ENCODE measurements at regions not wholly inside any gene's neighbourhood (a gene's known extent, or its start where the extent isn't known, plus 50 kb on each side); places are given as distances from the start of the nearest gene placed in this dataset.

DNA sequence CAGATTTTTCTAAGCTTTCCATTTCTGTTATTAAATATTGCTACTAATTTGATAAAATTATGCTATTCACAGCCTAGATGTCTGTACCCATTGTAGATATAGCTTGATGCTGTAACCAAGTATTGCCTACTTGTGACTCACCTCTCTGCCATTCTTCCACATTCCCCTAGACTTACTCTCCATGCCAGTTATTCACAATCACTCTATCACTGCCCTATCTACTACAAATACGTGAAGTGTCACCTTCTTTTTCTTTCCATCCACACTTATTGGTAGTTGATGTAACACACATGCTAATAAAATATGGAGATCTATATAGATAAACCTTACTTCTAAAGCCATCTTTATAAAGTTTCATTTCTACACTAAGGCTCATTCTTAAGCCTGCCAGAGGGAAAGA is 179.4 kb upstream of the PACRGL start:
- peak; percentile 58 for DNase-seq (ENCODE audit: low spot score)

DNA sequence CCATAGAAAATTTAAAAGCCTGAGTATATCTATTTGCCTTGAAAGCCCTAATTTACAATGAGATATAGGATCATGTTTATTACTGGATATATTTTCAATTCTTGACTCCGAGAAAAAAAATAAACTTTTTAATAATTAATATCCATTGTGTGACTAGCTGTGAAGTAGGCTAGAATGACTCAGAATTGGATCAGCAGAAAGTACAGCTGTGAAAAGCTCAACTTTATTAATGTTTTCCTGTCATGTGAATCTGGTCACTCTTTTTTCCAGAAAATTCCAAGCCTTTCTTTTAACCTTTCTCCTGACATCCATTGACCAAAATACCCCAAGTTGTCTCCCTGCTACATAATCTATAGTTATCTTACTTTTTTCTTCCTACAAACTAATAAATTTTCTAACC is 171.8 kb upstream of the PACRGL start:
- no peak for DNase-seq (ENCODE audit: low spot score)

DNA sequence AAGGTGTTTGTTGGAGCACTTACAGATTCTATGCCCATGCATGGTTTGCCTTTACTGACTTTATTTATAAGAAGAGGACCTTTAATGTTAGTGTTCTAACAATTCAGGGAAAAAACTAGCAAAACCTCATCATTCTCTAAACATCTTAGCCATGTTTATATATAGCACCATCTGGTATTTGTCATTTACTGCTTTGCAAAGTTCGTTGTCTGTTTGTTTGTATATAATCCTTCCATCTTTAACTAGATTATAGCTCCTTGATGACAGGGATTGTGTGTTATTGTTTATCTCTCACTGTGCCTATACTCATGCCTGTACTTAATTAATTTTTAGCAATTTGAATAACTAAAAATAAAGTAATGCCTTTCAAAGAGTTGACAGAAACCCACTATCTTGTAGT is 170.6 kb upstream of the PACRGL start:
- DNase-seq (ENCODE audit: low spot score), result no peak

DNA sequence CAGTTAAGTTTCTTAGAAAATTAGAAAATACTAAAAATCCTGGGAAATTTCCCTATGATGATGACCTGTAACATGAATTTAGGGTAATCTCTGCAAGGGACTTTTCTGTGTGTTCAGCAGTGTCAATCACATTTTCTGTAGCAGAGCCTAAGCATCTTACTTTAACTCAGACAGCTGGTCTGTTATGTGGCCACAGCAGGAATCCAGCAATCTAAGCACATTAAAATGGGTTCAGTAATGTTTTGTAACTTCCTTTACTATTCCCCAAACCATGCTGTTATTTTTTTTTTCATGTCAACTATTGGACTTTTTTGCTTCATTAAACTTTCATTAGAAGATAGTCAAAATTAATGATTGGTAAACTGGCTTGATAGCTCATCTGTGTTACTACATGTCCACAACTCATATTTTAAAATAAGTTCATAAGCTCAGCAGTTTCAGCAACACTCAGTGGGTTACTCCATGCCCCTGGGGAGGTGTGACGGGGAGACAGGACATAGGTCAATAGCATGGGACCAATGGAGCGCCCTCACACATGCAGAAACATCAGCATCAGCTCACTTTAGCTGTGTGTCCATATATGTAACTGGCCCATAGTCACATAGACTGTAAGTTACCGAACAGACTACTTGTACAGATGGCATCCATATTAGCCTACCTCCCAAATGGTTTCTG is 168.0 kb upstream of the PACRGL start:
- no peak for DNase-seq (ENCODE audit: low spot score)

DNA sequence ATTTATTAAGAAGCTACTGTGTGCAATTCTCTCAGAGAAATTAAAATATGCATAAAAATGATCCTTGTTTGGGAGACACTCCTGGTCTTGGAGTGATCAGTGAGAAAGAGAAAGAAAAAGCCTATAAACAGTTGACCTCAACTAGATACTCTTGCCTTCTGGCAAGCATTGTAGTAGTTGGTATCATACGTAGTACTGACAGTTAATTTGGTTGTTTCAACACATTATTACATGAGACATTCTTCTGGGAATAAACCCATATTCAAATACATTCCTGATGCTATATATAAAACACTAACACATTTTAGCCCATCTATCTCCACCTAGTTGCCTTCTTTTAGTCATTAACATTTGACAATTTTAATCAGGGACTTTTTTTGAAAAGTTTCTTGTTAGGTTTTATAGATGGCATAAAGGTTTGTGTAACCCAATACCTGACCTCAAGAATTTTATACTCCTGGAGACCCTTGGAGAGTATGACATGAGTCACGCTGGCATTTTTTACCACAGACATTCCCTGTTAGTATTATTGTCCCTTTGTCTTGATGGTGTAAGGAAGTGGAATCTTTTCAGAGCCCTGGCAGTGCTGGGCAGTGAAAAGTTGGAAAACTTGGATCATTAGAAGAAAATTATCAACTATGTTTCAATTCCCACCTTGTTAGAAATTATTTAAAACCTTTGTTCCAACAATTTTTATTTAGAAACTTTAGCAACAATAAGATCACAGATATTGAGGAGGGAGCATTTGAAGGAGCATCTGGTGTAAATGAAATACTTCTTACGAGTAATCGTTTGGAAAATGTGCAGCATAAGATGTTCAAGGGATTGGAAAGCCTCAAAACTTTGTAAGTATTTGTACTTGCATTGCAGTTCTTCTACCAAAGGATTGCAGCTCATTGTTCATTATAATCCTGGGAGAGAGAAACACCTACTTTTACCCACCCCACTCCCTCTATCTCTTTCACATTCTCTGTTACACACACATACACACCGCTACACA is 167.1 kb upstream of the PACRGL start:
- no peak for DNase-seq (ENCODE audit: low spot score)

DNA sequence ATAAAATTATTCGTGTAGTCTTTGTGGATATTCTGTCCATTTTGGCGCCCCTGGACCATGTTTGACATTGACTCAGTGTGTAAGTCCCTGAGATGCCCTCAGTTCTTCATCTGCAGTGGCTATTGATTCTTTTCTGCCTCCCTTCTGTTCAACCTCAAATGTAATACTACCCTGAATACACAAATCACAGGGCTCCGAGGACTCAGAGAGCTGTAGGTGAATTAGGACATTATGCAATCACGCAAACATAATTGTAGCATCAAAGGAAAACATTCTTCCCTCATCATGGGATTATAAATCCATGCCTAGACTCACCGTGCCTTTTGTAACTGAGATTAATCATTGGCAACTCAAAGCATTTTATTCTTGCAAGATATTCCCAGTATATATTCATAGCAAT is 161.4 kb upstream of the PACRGL start:
- no peak for DNase-seq (ENCODE audit: low spot score)

DNA sequence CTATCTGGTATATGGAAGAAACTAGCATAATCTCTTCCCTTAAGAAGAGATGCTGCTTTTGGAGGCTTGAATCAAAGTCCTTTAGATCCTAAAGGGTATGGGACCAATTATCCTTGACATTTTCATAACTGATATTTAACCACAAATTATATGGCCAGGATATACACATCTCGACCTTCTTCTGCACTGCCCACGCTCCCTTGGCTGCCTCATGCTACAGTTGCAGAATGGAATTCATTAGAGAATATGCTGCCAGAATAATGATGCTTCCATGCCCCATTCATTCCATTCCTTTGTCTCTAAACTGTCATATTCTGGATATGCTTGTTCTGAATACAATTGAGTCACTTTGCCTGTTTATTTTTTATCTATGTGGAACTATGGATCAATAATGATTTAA is 157.1 kb upstream of the PACRGL start:
- DNase-seq (ENCODE audit: low spot score), result no peak

DNA sequence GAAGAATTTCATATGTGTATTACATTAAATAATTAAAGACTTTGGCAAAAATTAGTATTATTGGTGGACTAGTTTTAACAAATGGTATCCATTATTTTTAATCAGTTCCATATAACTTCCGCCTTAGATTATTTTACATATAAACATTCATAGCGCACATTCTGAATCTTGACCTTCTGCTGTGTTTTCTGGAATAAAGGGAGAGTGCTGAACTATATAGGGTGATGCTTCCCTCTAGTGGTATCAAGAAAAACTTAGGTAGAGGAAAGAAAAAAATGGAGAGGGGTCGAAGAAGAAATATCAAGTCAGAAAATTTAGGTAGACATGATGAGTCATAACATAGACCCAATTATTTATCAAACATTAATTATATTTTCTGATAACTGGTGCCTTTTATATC is 155.6 kb upstream of the PACRGL start:
- peak; percentile 25 for DNase-seq (ENCODE audit: low spot score)

DNA sequence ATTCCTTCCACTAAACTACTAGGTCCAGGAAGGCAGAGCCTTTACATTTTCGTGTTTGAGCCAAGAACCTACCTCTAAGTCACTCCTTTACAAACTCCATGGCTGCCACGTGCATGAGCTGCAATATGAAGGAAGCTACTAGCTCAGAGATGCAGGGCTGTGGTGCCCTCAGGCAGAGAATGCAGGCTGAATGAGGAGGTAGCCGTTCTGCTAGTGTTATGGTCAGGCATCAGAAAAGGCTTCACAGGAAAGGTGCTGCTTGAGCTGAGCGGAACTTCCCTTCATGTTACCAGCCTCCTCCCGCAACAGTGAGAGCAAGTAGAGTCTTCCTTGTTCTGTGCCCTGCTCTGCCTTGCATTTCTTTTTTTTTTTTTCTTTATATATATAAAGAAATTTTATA is 148.3 kb upstream of the PACRGL start:
- DNase-seq (ENCODE audit: low spot score), result no peak

DNA sequence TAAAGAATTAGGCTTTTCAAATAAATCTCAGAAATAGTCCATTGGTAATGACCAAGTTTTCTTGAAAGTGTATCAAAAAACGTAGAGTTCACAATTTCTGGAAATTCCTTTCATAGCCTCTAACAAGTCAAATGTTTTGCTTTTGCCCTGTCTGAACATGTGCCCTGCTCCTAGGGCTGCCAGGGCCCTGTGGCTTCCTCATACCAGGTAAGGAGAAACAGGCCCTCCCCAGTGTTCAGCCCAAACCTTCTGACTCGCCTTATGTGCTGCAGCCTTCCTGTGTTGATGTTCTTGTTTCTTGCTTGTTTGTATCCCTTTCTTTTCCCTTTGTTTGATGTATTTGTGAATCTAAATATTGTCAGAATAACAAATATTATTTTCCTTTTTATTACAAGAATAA is 146.1 kb upstream of the PACRGL start:
- DNase-seq (ENCODE audit: low spot score), result no peak

DNA sequence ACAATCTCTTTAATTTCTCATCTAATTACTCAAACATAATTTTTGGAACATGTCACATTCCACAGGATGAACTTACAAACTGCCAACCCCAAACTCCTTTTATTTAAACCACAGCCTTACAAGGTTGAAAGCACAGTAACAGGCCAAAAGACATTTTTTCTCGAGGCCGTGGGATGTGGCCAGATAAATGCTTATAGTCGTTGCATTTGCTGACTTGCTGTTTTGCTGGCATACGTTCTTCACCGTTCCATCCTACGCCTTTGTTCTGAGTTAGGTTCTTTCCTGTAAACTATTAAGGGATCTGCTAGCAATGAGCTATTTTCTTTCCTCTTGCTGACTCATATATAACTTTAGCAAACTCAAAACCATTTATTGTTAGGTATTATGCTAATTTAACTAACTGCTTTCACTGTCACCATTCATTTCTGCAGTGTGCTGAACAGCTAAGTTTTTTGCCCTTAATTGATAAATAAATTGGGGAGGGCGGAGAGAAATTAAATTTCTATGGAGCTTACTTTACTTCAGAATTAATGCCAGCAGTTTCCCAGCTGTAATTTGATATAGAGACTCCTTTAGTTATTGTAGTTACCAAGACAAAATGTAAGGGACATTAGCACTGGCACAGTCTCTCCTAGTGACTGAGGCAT is 135.1 kb upstream of the PACRGL start:
- no peak for DNase-seq (ENCODE audit: low spot score)

DNA sequence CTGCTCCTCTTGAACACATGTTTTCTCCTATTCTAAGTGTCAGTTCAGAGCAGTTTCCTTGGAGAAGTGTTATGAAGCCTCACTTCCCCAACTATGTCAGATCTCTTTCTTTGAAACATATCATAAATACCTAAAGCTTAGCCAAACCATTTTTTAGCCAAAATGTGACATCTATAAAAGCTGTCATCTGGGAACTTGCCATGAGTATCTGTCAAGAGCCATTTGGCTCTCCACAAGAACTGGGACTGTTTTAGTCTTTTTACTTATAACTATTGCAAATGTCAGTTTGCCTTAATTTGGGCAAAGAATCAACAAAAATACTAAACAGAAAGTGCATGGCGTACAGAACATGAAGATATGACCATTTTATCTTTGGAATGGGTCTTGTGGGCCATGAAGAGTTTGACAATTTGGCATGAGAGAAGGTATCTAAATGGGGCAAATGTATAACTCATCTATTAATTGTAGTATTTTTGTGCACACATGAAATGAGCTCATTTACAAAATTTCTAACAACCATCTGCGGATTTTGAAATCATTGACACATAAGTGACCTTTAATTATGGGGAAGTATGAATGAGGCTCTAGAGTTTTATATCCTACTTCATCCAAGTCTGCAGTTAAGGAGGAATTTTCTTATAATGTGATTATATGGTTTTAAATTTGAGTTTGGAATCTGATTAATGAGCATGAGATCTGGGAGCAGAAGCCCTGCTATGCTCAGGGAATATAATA is 129.1 kb upstream of the PACRGL start:
- DNase-seq (ENCODE audit: low spot score), result no peak

DNA sequence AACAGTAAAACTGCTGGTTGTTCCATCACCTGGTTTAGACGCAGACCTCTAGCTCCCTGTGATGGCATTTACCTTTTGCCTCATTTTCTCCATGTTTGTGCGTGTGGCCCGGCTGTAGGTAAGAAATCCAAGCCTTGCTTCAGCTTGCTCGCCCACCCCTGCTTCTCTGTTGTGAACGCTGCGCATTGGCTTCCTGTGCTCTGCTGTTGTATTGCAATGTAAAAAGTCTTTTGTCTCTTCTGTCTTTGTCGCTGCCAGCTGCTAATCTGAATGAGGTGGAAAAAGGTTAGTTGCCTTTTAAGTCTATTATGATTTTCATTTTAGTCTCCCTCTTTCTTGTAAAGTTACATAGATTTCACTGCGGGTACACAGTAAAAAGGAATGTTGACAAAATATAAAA is 127.3 kb upstream of the PACRGL start:
- no peak for DNase-seq (ENCODE audit: low spot score)

DNA sequence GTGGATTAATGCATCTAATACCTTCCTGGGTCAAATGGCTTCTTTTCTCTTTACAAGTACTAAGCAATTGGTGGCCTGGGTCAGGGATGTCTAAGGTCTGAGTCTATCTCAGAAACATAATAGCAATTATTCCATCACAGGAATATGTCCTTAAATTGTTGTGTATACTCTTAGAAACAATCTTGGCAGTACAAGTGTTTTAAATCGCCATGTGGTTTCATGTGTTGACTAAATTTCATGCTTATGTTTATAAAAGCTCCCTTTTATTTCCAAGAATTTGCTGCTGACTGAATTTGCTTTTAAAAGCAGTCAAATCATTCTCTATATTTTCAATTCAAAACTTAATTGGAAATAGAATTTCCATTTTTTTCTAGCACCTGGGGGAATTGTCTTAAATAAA is 125.3 kb upstream of the PACRGL start:
- DNase-seq (ENCODE audit: low spot score), result no peak

DNA sequence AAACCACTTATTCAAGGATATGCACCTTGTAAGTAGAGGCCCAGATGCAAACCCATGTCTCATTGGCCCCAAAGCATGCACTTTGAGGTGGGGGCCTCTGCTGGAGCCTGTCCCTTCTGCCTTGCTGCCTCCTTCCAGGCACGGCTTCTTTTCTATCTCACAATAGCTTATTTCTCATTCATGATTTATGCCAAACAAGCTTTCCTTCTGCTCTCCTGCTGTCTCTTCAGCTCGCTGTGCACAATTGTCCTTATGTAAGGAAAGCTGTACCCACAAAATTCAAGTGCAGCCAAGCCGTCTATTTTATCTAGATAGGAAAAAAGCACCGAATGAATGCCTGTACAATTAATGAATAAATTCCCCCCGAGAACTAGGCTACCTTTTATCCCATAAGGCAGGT is 124.8 kb upstream of the PACRGL start:
- no peak for DNase-seq (ENCODE audit: low spot score)

DNA sequence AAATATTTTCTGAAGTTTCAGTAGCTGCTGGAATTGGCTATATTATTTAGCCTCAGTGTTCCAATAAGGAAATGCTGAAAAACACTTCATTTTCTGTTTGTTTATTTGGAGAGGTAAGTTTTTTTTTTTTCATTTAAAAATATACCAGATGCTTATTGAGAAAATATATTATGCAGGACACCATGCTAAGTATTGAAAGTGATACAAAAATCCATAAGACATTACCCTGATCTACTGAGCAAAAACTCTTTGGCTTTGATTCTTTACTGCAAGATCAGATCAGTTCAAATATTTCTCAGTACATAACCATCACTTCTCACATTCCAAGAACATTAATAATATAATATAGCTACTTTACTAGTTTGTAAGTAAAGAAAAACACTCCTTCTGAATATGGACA is 123.4 kb upstream of the PACRGL start:
- DNase-seq (ENCODE audit: low spot score), result no peak

DNA sequence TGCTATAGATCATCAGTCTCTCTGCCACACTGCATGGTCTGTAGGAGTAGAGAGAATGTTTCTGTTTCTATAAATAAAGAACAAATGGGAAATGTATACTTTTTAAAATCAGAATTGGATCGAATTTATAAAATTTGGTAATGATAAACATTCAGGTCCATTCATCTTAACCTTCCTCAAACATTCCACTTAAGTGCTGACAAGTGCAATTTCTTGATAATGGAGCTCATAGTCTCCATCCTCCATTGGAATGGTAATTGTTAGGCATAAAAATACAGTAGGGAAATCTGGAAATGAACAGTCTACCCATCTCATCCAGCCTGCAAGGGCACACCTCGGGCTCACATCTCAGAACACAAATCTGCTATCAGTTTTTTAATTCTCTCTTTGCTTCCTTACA is 122.6 kb upstream of the PACRGL start:
- DNase-seq (ENCODE audit: low spot score), result no peak

DNA sequence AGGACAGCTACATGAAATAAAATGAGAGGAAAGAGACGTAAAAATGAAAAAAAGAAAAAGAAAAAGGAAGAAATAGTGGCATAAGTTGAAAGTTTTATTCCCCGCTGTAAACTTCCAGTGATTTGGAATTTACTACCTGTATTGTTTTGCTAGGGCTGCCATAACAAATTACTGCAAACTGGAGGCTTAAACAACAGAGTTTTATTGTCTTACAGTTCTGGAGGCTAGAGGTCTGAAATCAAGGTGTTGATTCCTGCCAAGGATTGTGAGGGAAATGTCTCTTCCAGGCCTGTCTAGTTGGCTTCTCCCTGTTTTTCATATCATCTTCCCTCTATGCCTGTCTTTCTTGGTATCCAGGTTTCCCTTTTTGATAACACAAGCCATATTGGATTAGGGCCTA is 119.4 kb upstream of the PACRGL start:
- no peak for DNase-seq (ENCODE audit: low spot score)

DNA sequence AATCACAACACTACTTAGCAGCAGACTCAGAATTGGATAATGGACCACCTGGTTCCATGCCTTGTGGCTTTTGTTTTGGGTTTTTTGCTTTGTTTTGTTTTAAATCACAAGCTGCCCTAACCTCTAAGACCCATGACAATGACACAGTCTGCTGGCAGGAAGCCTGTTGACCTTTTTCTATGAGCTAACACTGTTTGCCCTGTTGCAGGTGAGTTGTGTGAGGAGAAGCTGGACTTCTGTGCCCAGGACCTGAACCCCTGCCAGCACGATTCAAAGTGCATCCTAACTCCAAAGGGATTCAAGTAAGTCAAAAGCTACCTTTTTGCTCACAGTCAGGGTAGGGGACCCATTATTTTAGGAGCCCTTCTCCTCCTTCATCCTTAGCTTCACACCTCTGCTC is 110.8 kb upstream of the PACRGL start:
- no peak for DNase-seq (ENCODE audit: low spot score)

DNA sequence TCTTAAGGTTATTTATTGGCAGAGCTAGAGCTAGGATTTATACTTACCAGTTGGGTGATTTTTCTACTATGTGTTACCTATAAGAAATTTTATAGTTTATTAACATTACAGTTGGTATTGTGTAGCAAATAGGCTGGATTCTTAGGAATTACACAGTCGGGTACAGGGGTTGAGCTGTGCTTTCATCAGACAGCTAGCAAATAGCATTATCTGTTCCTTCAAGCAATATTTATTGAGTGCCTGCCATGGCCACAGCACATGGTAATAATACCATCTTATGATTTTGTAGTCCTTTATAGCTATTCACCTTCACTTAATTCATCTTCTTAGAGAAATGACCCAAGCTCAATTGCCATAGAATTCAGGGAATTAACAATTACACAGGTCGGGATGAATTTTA is 109.4 kb upstream of the PACRGL start:
- no peak for DNase-seq (ENCODE audit: low spot score)

DNA sequence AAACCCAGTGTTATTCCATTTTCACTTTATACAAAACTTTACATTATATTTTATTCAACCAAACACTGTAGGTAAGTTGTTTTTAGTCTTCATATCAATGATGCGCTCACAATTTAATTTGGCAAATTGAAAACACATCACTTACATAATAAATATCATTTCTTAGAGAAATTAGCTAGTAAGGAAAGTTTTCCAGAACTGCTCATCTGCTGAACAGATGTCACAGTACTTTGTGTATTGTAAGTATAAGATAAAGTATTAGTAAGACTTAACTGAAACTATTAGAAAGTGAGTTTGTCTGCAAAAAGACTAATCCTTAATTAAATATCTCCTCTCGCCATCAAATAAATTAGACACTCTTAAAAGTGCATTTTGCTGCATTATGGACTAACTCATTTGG is 108.7 kb upstream of the PACRGL start:
- DNase-seq (ENCODE audit: low spot score), result no peak

DNA sequence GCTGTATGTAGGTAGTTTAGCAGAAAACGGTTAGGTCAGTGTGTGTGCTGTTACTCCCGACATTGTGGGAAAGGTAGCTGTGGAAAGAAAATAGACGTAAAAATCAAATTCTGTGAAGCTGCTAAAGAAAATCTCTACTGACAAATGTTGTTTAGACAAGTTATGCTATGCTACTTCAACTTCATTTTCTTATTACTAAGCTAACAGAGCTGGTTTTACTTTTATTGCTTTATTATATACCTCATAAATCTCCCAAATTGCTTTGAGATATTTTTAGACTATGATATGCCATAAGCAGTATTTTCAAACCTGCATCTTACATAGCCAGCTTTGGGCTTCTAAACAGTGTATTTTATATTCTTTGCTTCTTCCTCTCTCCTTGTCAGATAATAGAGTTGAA is 108.2 kb upstream of the PACRGL start:
- no peak for DNase-seq (ENCODE audit: low spot score)
